ENCODE measurements at regions not wholly inside any gene's neighbourhood (a gene's known extent, or its start where the extent isn't known, plus 50 kb on each side); places are given as distances from the start of the nearest gene placed in this dataset.

DNA sequence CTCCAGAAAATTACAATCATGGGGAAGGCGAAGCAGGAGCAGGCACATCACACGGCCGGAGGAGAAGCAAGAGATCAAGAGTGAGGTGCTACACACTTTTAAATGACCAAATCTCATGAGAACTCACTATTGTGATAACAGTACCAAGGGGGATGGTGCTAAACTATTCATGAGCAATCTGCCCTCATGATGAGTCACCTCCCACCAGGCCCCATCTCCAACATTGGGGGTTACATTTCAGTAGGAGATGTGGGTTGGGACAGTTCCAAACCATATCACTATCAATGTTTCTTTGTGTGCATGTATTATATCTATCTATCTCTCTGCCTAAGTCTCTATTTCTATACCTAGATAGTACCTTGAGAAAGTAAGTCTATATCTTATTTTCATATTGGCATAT is 724.8 kb downstream of the CDH11 start:
- BruUV-seq (replicated peaks), result no TSS peak

DNA sequence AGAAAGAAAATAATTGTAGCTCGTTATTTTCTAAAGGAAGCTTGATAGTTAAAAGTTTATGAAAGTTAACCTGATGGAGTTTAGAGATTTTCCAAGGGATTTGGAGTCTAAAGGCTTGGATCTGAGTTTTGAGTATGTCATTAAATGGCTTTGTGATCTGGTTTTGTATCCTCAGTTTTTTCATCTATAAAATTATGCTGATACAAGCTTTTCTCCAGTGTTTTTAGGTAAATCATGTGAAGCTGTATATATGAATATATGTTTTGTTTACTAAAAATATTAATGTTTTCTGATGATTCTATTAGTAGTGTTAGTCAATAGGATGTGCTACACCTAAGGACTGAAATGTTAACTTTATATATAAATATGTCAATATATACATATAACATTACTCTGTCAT is 727.8 kb downstream of the CDH11 start:
- Histone ChIP-seq H3K27me3 (ENCODE audit: control insufficient read depth, insufficient read depth, low read length) (no peaks in the 10 kb centered on the region), H3K4me1 (ENCODE audit: control insufficient read depth, insufficient read depth, low read length) (no peaks in the 10 kb centered on the region)
- CTCF ChIA-PET, result no interaction called here

More for the DNA sequence above, 724.8 kb downstream of the CDH11 start:
- DNase-seq (ENCODE audit: low read depth, low spot score) (no peak), ATAC-seq (no peak)
- intact Hi-C loops (cut with micrococcal nuclease; ENCODE audit: unreplicated experiment) (no loop called here), in situ Hi-C loops (cut with HindIII; ENCODE audit: low pct_unique_long_range_greater_than_20kb, low sequenced_read_pairs) (no loop called here)
- Histone ChIP-seq H3K27ac (ENCODE audit: low read length) (no peak overlapping the region), H3K4me1 (ENCODE audit: control insufficient read depth, insufficient read depth, low read length) (no peaks in the 10 kb centered on the region), H3K36me3 (ENCODE audit: control insufficient read depth, insufficient read depth, low read length) (no peaks in the 10 kb centered on the region), H3K9me3 (ENCODE audit: control insufficient read depth, insufficient read depth, low read depth, low read length) (no peaks in the 10 kb centered on the region), H3K27me3 (ENCODE audit: control insufficient read depth, insufficient read depth, low read length) (no peaks in the 10 kb centered on the region), H3K4me3 (ENCODE audit: low read depth in 2 of 2, low read length in 2 of 2) (no peak overlapping the region)
- ChIA-PET POLR2A (no interaction called here), CTCF (no interaction called here)
- TF ChIP-seq, protein P1, sequence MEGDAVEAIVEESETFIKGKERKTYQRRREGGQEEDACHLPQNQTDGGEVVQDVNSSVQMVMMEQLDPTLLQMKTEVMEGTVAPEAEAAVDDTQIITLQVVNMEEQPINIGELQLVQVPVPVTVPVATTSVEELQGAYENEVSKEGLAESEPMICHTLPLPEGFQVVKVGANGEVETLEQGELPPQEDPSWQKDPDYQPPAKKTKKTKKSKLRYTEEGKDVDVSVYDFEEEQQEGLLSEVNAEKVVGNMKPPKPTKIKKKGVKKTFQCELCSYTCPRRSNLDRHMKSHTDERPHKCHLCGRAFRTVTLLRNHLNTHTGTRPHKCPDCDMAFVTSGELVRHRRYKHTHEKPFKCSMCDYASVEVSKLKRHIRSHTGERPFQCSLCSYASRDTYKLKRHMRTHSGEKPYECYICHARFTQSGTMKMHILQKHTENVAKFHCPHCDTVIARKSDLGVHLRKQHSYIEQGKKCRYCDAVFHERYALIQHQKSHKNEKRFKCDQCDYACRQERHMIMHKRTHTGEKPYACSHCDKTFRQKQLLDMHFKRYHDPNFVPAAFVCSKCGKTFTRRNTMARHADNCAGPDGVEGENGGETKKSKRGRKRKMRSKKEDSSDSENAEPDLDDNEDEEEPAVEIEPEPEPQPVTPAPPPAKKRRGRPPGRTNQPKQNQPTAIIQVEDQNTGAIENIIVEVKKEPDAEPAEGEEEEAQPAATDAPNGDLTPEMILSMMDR (IDR thresholded peaks at IDR 0.05), result no peak
- no peak for TF ChIP-seq SIN3A (IDR thresholded peaks at IDR 0.05; ENCODE audit: borderline replicate concordance, insufficient read depth, low read depth, low read length)
- no peak for TF ChIP-seq POLR2AphosphoS5 (IDR thresholded peaks at IDR 0.05; ENCODE audit: low read depth, low read length)
- TF ChIP-seq, protein P2, sequence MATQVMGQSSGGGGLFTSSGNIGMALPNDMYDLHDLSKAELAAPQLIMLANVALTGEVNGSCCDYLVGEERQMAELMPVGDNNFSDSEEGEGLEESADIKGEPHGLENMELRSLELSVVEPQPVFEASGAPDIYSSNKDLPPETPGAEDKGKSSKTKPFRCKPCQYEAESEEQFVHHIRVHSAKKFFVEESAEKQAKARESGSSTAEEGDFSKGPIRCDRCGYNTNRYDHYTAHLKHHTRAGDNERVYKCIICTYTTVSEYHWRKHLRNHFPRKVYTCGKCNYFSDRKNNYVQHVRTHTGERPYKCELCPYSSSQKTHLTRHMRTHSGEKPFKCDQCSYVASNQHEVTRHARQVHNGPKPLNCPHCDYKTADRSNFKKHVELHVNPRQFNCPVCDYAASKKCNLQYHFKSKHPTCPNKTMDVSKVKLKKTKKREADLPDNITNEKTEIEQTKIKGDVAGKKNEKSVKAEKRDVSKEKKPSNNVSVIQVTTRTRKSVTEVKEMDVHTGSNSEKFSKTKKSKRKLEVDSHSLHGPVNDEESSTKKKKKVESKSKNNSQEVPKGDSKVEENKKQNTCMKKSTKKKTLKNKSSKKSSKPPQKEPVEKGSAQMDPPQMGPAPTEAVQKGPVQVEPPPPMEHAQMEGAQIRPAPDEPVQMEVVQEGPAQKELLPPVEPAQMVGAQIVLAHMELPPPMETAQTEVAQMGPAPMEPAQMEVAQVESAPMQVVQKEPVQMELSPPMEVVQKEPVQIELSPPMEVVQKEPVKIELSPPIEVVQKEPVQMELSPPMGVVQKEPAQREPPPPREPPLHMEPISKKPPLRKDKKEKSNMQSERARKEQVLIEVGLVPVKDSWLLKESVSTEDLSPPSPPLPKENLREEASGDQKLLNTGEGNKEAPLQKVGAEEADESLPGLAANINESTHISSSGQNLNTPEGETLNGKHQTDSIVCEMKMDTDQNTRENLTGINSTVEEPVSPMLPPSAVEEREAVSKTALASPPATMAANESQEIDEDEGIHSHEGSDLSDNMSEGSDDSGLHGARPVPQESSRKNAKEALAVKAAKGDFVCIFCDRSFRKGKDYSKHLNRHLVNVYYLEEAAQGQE (IDR thresholded peaks at IDR 0.05; ENCODE audit: insufficient read depth in 1 of 2, low read depth in 2 of 2, low read length in 1 of 2), result no peak
- no peak for TF ChIP-seq TCF7L2 (IDR thresholded peaks at IDR 0.05; ENCODE audit: low read depth, low read length)

More for the DNA sequence above, 727.8 kb downstream of the CDH11 start:
- Histone ChIP-seq H3K36me3 (ENCODE audit: control insufficient read depth, insufficient read depth, low read length) (no peaks in the 10 kb centered on the region), H3K27ac (ENCODE audit: low read length) (no peak overlapping the region), H3K9me3 (ENCODE audit: control insufficient read depth, insufficient read depth, low read depth, low read length) (no peaks in the 10 kb centered on the region), H3K4me3 (ENCODE audit: low read depth in 2 of 2, low read length in 2 of 2) (no peak overlapping the region)
- no TSS peak for BruUV-seq (replicated peaks)
- intact Hi-C loops (cut with micrococcal nuclease; ENCODE audit: unreplicated experiment) (no loop called here), in situ Hi-C loops (cut with HindIII; ENCODE audit: low pct_unique_long_range_greater_than_20kb, low sequenced_read_pairs) (no loop called here)
- ATAC-seq, result no peak
- DNase-seq (ENCODE audit: low read depth, low spot score), result no peak
- POLR2A ChIA-PET, result no interaction called here
- no peak for TF ChIP-seq SIN3A (IDR thresholded peaks at IDR 0.05; ENCODE audit: borderline replicate concordance, insufficient read depth, low read depth, low read length)
- TF ChIP-seq, protein P1 (IDR thresholded peaks at IDR 0.05), result no peak
